ENCODE measurements at regions not wholly inside any gene's neighbourhood (a gene's known extent, or its start where the extent isn't known, plus 50 kb on each side); places are given as distances from the start of the nearest gene placed in this dataset.
A peak's percentile ranks its signal among the peaks of the same experiment; 100 is the strongest.
"Not testable (repeated sequence)": the region's sequence is repeated elsewhere in the genome, so short reads cannot be mapped to it uniquely, and the experiment has no call there.

GRCh38 chr1:178652506-178653490 is 72.2 kb upstream of the RALGPS2 start:
- DNase-seq: no peak
- Histone ChIP-seq H3K36me3 (no peaks in the 10 kb centered on the region), H3K9me3 (replicated peaks) (no peaks in the 10 kb centered on the region), H3K4me3 (no peak overlapping the region), H3K27ac (replicated peaks) (peak overlapping the region; percentile 61), H3K27me3 (ENCODE audit: low read depth) (no peaks in the 10 kb centered on the region), H3K4me1 (peaks cover 5% of the 10 kb centered on the region)
- intact Hi-C loops (cut with micrococcal nuclease): no loop called here
- no peak for TF ChIP-seq CTCF (IDR thresholded peaks at IDR 0.05; ENCODE audit: borderline replicate concordance)

GRCh38 chr1:178659789-178660208 is 65.2 kb upstream of the RALGPS2 start:
- no peak for DNase-seq
- Histone ChIP-seq H3K4me3 (no peak overlapping the region), H3K9me3 (replicated peaks) (no peaks in the 10 kb centered on the region), H3K4me1 (no peaks in the 10 kb centered on the region), H3K36me3 (no peaks in the 10 kb centered on the region), H3K27ac (replicated peaks) (peak overlapping the region; percentile 9), H3K27me3 (ENCODE audit: low read depth) (peaks cover 4% of the 10 kb centered on the region)
- TF ChIP-seq CTCF (IDR thresholded peaks at IDR 0.05; ENCODE audit: borderline replicate concordance): no peak
- intact Hi-C loops (cut with micrococcal nuclease): no loop called here

GRCh38 chr1:178660461-178660860 is 64.6 kb upstream of the RALGPS2 start:
- H3K4me1 ChIP-seq: no peaks in the 10 kb centered on the region
- intact Hi-C loops (cut with micrococcal nuclease): no loop called here
- no peak overlapping the region for H3K4me3 ChIP-seq
- H3K27ac ChIP-seq (replicated peaks): peak overlapping the region; percentile 9
- DNase-seq: no peak
- TF ChIP-seq CTCF (IDR thresholded peaks at IDR 0.05; ENCODE audit: borderline replicate concordance): no peak
- H3K36me3 ChIP-seq: no peaks in the 10 kb centered on the region
- peaks cover 4% of the 10 kb centered on the region for H3K27me3 ChIP-seq (ENCODE audit: low read depth)
- H3K9me3 ChIP-seq (replicated peaks): no peaks in the 10 kb centered on the region

- DNase-seq: no peak
- H3K4me3 ChIP-seq: no peak overlapping the region
- H3K9me3 ChIP-seq (replicated peaks): no peaks in the 10 kb centered on the region
- no peaks in the 10 kb centered on the region for H3K4me1 ChIP-seq
- H3K27me3 ChIP-seq (ENCODE audit: low read depth): no peaks in the 10 kb centered on the region
- H3K27ac ChIP-seq (replicated peaks): no peak overlapping the region
- intact Hi-C loops (cut with micrococcal nuclease): no loop called here
- H3K36me3 ChIP-seq: no peaks in the 10 kb centered on the region
- no peak for TF ChIP-seq CTCF (IDR thresholded peaks at IDR 0.05; ENCODE audit: borderline replicate concordance)
Observed at GRCh38 chr1:178664278-178664677, 60.8 kb upstream of the RALGPS2 start.

GRCh38 chr1:178665579-178665978 is 59.5 kb upstream of the RALGPS2 start:
- Histone ChIP-seq H3K4me3 (no peak overlapping the region), H3K4me1 (no peaks in the 10 kb centered on the region), H3K27ac (replicated peaks) (no peak overlapping the region), H3K27me3 (ENCODE audit: low read depth) (no peaks in the 10 kb centered on the region), H3K36me3 (no peaks in the 10 kb centered on the region), H3K9me3 (replicated peaks) (no peaks in the 10 kb centered on the region)
- TF ChIP-seq CTCF (IDR thresholded peaks at IDR 0.05; ENCODE audit: borderline replicate concordance): no peak
- no peak for DNase-seq
- intact Hi-C loops (cut with micrococcal nuclease): no loop called here

GRCh38 chr1:178666891-178667290 is 58.2 kb upstream of the RALGPS2 start:
- H3K4me3 ChIP-seq; DNase-seq; intact Hi-C loops (cut with micrococcal nuclease); H3K27ac ChIP-seq (replicated peaks); H3K9me3 ChIP-seq (replicated peaks); H3K27me3 ChIP-seq (ENCODE audit: low read depth); H3K36me3 ChIP-seq; H3K4me1 ChIP-seq: not testable (repeated sequence)

All from left ventricle myocardium inferior (tissue), 1 donor.